ENCODE measurements at regions not wholly inside any gene's neighbourhood (a gene's known extent, or its start where the extent isn't known, plus 50 kb on each side); places are given as distances from the start of the nearest gene placed in this dataset.

DNA sequence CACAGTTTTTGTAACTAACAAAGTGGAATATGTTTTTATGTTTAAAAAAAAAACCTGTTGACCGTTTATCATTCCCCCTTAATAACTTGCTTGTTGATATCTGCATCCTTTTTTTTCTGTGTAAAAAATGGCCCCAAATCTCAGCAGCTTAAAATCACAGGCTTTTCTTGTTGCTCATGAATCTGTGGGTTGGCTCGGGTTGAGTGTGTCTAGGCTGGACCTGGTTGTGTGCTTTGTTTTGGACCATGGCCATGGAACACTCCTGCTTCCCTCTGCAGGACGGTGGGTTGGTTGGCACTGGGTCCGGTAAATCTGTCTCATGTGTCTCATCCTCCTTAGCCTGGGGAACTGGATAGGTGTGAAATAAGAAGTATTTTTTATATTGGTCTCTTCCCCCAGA is 139.0 kb upstream of the LINC00305 start:
- DNase-seq = no peak

GRCh38 chr18:64283059-64283458 is 134.2 kb upstream of the LINC00305 start:
- DNase-seq = no peak

- no peak for DNase-seq
Measured at GRCh38 chr18:64278026-64278425, 129.1 kb upstream of the LINC00305 start.

- DNase-seq = no peak
Measured at GRCh38 chr18:64276311-64277090, 127.6 kb upstream of the LINC00305 start.

DNA sequence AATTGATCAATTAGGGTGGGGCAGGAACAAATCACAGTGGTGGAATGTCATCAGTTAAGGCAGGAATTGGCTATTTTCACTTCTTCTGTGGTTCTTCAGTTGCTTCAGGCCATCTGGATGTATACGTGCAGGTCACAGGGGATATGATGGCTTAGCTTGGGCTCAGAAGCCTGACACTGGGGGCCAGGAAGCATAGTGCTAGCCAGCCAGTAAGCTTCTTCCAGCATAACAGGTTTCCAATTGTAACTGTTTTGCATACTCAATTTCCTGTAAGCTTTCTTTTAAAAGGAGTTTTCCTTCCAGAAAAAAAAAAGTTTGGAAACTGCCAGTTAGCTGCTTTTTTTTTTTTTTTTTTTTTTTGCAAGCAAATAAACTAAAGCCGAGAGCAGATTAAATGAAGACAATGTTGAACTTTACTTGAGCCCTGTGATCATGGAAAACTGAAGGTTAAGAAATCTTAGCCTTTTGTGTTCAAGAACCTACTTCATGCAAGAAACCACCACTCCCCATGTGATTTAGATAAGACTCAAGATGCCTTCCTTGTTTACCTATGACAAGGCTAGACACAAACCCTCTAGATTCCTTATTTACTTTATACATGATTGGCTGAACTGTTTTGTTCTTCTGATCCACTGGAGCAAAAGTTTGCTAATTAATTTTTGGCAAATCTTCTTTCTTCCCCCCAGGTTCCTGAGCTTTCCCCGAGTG is 126.9 kb upstream of the LINC00305 start:
- DNase-seq = no peak

DNA sequence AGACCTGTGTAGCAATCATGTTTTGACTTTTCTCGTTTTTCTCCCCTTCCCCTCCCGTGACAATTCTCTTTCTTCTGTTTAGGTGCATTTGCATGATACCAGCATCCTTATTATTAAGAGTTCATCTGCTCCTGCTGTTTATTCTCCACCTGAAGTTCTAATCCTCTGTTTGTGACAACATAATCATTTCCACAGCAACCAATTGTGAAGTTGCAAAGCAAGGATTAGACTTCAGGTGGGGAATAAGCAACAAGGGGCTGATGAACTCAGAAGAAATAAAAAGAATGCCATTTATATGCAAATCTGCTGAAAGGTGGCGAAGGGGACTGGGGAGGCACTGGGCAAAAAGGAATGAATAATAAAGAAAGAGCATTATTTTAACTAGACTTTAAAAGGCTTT is 124.8 kb upstream of the LINC00305 start:
- DNase-seq = no peak

GRCh38 chr18:64271975-64272659 is 123.2 kb upstream of the LINC00305 start:
- DNase-seq = no peak

- DNase-seq = no peak
Measured at GRCh38 chr18:64271246-64271645, 122.4 kb upstream of the LINC00305 start.

DNA sequence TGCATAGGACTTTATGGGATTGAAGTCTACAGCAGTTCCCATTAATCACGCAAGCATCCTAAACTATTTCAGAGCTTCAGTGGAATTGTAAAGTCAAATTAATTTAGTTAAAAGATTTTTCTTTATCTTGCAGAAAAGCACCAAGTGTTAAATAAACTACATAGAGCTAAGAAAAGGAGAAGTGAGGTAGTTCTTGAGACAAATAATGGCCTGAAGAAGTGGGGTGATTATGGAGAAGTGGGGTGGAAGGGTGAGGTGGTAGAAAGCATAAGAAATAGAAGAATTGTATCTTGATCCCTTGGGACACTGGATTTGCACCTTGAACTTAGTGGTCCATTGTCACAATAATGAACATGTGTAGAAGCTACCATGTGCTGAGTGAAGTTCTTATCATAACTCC is 121.7 kb upstream of the LINC00305 start:
- no peak for DNase-seq

DNA sequence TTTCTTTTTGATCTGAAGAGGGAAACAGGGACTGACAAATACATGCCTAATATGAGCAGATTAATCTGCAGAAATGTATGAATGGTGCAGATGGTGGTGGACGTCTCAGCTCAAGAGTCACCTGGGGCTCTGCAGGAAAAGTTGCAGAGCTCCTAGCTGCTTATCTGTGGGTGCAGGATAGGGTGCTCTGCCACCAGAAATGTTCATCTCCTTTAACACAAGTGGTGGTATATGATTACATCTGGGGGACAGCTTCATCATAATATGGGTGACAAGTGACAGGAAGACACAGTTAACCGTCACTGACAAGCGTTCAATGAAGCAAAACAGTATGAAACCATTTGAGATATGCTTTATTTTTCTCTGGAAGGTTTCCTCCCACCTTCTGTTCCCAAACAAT is 121.2 kb upstream of the LINC00305 start:
- no peak for DNase-seq

DNA sequence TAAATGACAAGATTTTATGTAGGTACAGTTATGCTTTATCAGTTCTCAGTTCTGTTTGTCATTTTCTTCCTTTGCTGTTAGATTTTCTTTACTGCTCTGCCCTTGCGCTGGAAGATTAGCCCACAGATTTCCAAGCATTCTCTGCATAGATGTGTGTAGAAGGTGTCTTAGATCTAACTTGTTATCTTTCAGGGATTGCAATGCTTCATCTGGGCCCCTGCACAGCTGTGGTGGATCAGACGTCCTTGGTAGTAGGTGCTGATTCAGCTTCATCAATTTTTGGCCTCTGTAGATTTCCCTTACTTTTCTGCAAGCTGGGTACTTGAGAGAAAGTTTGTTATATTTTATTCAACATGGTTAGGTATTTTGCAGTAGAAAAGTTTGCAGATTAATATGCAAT is 115.3 kb upstream of the LINC00305 start:
- DNase-seq = no peak

GRCh38 chr18:64260810-64261209 is 111.9 kb upstream of the LINC00305 start:
- DNase-seq = no peak

GRCh38 chr18:64259871-64260270 is 111.0 kb upstream of the LINC00305 start:
- DNase-seq = no peak

DNA sequence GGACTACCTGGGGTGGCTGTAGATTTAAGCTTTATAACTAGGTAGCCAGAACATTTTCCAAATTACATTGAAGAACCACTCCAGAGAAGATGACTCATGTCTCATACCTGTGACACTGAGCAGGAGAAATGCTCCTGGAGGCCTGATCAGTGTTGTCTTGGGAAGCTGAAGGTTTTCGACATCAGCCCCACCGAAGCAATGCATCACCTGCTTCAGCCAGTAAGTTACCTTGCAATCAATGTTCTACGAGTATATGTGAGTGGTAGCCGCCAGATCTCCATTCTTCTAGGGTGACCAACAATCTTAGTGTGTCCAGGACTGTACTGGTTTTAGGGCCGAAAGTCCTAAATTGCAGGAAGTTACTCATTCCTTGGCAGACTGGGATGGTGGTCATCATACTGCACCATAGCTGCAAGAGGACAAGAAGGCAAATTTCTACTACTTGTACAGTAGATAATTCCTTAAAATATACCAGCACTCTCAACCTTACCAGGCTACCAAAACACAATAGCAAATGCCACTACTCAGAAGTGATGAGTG is 109.3 kb upstream of the LINC00305 start:
- no peak for DNase-seq

- no peak for DNase-seq
Measured at GRCh38 chr18:64254399-64255093, 105.7 kb upstream of the LINC00305 start.

GRCh38 chr18:64253873-64254272 is 105.0 kb upstream of the LINC00305 start:
- DNase-seq = no peak

GRCh38 chr18:64253222-64253621 is 104.3 kb upstream of the LINC00305 start:
- no peak for DNase-seq

- DNase-seq = no peak
Measured at GRCh38 chr18:64248836-64249235, 99.9 kb upstream of the LINC00305 start.

DNA sequence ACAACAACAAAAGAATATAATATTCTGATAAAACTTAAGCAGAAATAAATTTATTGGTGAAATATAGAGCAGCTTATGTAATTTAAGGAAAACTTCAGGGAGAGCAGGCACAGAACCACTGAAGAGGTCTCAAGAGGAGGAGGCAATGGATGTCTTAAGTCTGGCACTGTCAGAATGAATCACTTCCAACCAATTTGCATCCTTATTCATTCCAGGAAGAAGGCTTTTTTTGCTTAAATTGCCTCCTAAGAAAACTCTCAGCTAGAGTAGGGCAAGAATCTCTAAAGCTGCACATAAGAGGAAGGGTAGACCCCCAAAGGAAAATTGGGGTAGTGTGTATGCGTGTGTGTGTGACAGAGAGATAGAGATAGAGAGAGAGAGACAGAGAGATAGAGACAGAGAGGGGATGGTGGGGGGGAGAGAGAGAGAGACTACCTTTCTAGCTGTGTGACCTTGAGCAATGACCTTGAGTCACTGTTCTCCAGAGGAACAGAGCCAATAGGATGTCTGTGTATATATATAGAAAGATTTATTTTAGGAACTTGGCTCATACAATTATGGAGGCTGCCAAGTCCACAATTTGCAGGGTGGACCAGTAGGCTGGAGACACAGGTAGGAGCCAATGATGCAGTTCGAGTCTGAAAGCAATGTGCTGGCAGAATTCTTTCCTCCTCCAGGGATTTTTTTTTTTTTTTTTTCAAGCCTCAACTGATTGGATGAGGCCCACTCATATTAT is 96.4 kb upstream of the LINC00305 start:
- DNase-seq = no peak

- DNase-seq = no peak
Measured at GRCh38 chr18:64244571-64244970, 95.7 kb upstream of the LINC00305 start.

GRCh38 chr18:64240316-64240715 is 91.4 kb upstream of the LINC00305 start:
- DNase-seq = no peak

GRCh38 chr18:64238076-64238475 is 89.2 kb upstream of the LINC00305 start:
- no peak for DNase-seq

Measured in suppressor macrophage (primary cell).